ENCODE measurements at regions not wholly inside any gene's neighbourhood (a gene's known extent, or its start where the extent isn't known, plus 50 kb on each side); places are given as distances from the start of the nearest gene placed in this dataset.

DNA sequence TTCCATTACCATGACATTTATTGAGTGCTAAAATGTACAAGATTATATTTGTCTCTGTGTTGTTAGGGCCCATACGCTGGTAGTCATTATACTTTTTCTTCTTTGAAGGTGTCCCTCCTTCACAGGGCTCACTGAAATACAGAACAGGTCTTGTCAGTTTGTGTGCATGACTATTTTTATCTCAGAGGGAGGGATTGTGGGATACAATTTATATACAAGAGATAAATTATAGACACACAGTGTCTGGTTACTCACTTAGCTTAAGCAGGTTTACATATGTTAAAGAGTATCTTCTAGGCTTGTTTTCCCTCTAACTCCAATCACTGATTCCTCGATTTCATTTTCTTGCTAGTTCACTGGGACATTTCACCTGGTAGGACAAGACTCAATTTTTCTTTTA lies 143.3 kb upstream of the GUCY1A1 start:
- H3K36me3 ChIP-seq (ENCODE audit: control insufficient read depth, insufficient read depth, low read length), result no peaks in the 10 kb centered on the region
- H3K27ac ChIP-seq (ENCODE audit: low read length), result no peak overlapping the region
- WGBS (ENCODE audit: insufficient coverage, insufficient read length), result no CpG with 5 or more reads among the region's 2 CpGs
- no peaks in the 10 kb centered on the region for H3K4me1 ChIP-seq (ENCODE audit: control insufficient read depth, insufficient read depth, low read length)
- no peak for DNase-seq (ENCODE audit: low read depth, low spot score)
- no peaks in the 10 kb centered on the region for H3K9me3 ChIP-seq (ENCODE audit: control insufficient read depth, insufficient read depth, low read length)
- no peaks in the 10 kb centered on the region for H3K27me3 ChIP-seq (ENCODE audit: control insufficient read depth, insufficient read depth, low read length)
- H3K4me3 ChIP-seq (ENCODE audit: low read length), result no peak overlapping the region

DNA sequence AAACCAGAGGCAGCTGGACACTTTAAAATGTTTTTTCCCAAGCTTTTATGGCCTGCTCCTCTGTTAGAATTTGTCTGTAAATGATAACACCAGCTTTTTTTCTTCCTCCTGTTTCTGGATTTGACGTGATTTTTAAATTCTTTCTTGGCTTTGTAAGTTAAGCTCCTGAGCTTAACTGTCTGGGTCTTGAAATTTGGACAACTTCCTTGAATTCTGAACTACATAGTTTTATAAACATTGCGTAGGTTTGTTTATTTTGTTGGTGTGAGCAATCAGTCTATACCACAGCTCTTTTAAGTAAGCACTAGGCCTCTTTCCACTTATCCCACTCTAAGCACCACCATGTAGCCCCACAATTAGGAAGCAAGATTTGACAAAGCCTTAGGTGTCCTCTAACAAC lies 144.4 kb upstream of the GUCY1A1 start:
- H3K36me3 ChIP-seq (ENCODE audit: control insufficient read depth, insufficient read depth, low read length), result no peaks in the 10 kb centered on the region
- no peaks in the 10 kb centered on the region for H3K4me1 ChIP-seq (ENCODE audit: control insufficient read depth, insufficient read depth, low read length)
- no peak for DNase-seq (ENCODE audit: low read depth, low spot score)
- no peaks in the 10 kb centered on the region for H3K9me3 ChIP-seq (ENCODE audit: control insufficient read depth, insufficient read depth, low read length)
- H3K27me3 ChIP-seq (ENCODE audit: control insufficient read depth, insufficient read depth, low read length), result no peaks in the 10 kb centered on the region
- H3K4me3 ChIP-seq (ENCODE audit: low read length), result no peak overlapping the region
- no peak overlapping the region for H3K27ac ChIP-seq (ENCODE audit: low read length)
- no CpG with 5 or more reads among the region's 2 CpGs for WGBS (ENCODE audit: insufficient coverage, insufficient read length)

DNA sequence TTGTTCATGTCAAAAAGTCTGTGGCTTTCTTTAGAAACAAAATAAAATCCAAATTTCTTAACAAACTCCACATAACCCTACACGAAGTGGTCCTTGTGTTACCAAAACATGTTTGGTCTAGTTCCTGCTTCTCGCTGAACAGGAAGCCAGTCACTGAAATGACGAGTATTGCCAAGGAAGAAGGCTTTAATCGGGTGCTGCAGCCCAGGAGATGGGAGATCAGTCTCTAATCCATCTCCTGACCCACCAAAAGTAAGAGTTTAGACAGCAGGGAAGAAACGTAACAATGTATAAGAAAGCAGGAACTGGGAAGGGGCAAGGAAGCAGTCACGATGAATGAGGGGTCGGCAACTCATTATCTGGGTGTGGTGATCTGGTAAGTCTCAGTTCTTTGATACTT lies 144.6 kb upstream of the MAP9 start:
- H3K4me1 ChIP-seq (ENCODE audit: control insufficient read depth, insufficient read depth, low read length), result no peaks in the 10 kb centered on the region
- DNase-seq (ENCODE audit: low read depth, low spot score), result no peak
- no peaks in the 10 kb centered on the region for H3K36me3 ChIP-seq (ENCODE audit: control insufficient read depth, insufficient read depth, low read length)
- no peak overlapping the region for H3K4me3 ChIP-seq (ENCODE audit: low read length)
- no peak overlapping the region for H3K27ac ChIP-seq (ENCODE audit: low read length)
- no peaks in the 10 kb centered on the region for H3K27me3 ChIP-seq (ENCODE audit: control insufficient read depth, insufficient read depth, low read length)
- H3K9me3 ChIP-seq (ENCODE audit: control insufficient read depth, insufficient read depth, low read length), result no peaks in the 10 kb centered on the region
- no CpG with 5 or more reads among the region's 7 CpGs for WGBS (ENCODE audit: insufficient coverage, insufficient read length)

DNA sequence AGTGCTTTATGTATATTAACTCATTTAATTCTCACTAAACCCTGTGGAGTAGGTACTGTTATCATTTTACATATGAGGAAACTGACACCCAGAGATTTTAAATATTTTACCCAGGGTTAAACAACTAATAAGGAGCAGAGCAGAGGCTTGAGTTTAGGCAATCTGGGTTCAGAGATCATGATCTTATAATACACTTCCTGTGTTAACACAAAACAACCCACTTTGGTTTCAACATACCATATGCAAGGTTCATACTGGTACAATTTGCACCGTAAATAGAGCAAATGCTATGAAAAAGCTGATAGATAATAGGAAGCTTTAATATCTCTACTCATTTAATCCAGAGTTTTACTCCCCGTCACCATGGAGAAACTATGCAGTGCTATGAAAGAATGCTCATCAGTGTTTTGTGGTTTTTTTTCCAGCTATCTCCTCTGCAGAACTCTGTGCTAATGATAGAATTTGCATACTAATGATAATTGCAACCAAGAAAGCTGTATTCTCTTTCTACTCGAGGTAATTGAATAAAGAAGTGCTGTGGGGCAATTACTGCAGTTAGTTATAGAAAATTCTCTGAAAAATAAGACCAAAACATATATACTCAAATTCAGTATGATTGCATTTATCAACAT lies 138.8 kb upstream of the MAP9 start:
- no peaks in the 10 kb centered on the region for H3K9me3 ChIP-seq (ENCODE audit: control insufficient read depth, insufficient read depth, low read length)
- DNase-seq (ENCODE audit: low read depth, low spot score), result no peak
- H3K27ac ChIP-seq (ENCODE audit: low read length), result no peak overlapping the region
- no peaks in the 10 kb centered on the region for H3K4me1 ChIP-seq (ENCODE audit: control insufficient read depth, insufficient read depth, low read length)
- H3K4me3 ChIP-seq (ENCODE audit: low read length), result no peak overlapping the region
- no CpG with 5 or more reads among the region's 3 CpGs for WGBS (ENCODE audit: insufficient coverage, insufficient read length)
- no peaks in the 10 kb centered on the region for H3K27me3 ChIP-seq (ENCODE audit: control insufficient read depth, insufficient read depth, low read length)
- no peaks in the 10 kb centered on the region for H3K36me3 ChIP-seq (ENCODE audit: control insufficient read depth, insufficient read depth, low read length)

DNA sequence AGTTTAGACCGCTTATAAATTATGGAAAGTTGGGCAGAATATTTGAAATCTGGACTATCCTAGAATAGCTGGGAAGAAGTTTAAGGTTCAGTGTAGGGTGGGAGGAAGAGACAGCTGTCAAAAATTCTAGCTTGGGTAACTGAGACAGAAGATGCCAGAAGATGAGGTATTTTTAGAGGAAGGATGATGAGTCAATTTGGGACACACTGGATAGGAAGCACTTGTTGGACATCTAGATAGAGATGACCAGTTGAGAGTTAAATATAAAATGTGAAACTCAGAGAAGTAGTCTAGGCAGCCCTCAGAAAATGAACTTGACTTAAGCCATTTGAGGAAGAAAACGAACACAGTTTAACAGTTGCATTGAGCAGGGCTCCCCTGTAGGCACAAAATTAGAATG lies 137.9 kb upstream of the MAP9 start:
- H3K4me3 ChIP-seq (ENCODE audit: low read length), result no peak overlapping the region
- no peak overlapping the region for H3K27ac ChIP-seq (ENCODE audit: low read length)
- H3K36me3 ChIP-seq (ENCODE audit: control insufficient read depth, insufficient read depth, low read length), result no peaks in the 10 kb centered on the region
- WGBS (ENCODE audit: insufficient coverage, insufficient read length), result no CpG with 5 or more reads among the region's 2 CpGs
- H3K4me1 ChIP-seq (ENCODE audit: control insufficient read depth, insufficient read depth, low read length), result no peaks in the 10 kb centered on the region
- H3K9me3 ChIP-seq (ENCODE audit: control insufficient read depth, insufficient read depth, low read length), result no peaks in the 10 kb centered on the region
- H3K27me3 ChIP-seq (ENCODE audit: control insufficient read depth, insufficient read depth, low read length), result no peaks in the 10 kb centered on the region
- no peak for DNase-seq (ENCODE audit: low read depth, low spot score)

DNA sequence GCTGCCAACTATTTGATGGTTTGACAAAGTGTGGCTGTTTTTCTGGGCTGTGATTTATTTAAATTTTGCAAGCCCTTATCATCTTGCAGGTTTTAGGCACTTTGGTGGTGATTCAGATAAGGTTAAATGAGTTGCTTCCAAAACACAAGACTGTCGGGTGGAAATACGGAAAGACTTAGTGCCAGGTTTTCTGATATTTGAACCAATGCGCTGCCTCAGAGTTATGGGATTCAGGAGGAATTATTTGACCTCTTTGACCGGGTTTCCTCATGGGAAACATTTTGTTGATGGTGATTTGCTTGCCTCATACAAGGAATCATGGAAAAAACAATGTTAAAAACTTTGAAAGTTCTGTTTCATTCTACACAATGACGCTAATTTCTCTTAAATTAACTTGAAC lies 136.1 kb upstream of the MAP9 start:
- Histone ChIP-seq H3K36me3 (ENCODE audit: control insufficient read depth, insufficient read depth, low read length) (no peaks in the 10 kb centered on the region), H3K4me3 (ENCODE audit: low read length) (no peak overlapping the region), H3K4me1 (ENCODE audit: control insufficient read depth, insufficient read depth, low read length) (no peaks in the 10 kb centered on the region), H3K9me3 (ENCODE audit: control insufficient read depth, insufficient read depth, low read length) (no peaks in the 10 kb centered on the region), H3K27ac (ENCODE audit: low read length) (no peak overlapping the region), H3K27me3 (ENCODE audit: control insufficient read depth, insufficient read depth, low read length) (no peaks in the 10 kb centered on the region)
- DNase-seq (ENCODE audit: low read depth, low spot score), result no peak
- no CpG with 5 or more reads among the region's 5 CpGs for WGBS (ENCODE audit: insufficient coverage, insufficient read length)

DNA sequence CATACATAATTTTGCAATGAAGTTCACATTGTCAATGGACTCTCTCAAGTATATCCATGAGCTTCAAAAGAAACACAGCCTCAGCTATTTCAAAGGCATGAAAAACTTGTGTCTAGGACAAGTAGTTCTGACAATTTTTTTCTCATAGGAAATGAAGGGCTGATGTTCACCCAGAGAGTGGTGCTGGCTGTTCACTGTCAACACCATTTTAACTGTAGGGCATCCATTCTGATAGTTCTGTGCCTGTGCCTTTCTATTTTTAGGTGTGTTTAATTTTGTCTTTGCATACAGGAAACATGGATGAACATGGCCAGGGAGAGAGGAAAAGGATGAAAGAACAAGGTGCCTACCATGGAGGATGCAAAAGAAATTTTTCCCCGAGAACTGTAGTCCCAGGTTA lies 135.3 kb upstream of the MAP9 start:
- no peak overlapping the region for H3K4me3 ChIP-seq (ENCODE audit: low read length)

DNA sequence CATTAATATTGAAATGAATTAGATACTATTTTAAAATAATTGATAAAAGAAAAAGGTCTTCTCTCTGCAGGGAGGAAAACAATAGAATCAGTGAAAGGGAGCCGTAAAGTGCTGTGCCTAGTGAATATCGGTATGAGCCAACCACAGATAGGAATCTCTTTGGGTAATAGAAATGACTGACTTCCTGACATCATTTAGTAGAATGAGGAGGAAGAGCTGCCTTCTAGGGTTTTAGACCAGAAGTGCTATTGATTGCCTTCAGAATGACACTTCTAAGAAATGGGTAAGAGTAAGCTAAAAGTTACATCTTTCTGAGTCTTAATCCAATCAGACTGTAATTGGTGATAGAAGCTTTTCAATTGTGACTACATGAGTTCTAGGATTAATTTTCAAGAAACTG lies 134.0 kb upstream of the MAP9 start:
- Histone ChIP-seq H3K9me3 (ENCODE audit: control insufficient read depth, insufficient read depth, low read length) (no peaks in the 10 kb centered on the region), H3K4me3 (ENCODE audit: low read length) (no peak overlapping the region), H3K27ac (ENCODE audit: low read length) (no peak overlapping the region), H3K36me3 (ENCODE audit: control insufficient read depth, insufficient read depth, low read length) (no peaks in the 10 kb centered on the region), H3K27me3 (ENCODE audit: control insufficient read depth, insufficient read depth, low read length) (no peaks in the 10 kb centered on the region), H3K4me1 (ENCODE audit: control insufficient read depth, insufficient read depth, low read length) (peaks cover 3% of the 10 kb centered on the region; the same call in 1 of the 2 replicates)
- no peak for DNase-seq (ENCODE audit: low read depth, low spot score)
- no CpG with 5 or more reads among the region's 2 CpGs for WGBS (ENCODE audit: insufficient coverage, insufficient read length)

More for the DNA sequence above, 135.3 kb upstream of the MAP9 start:
- no peaks in the 10 kb centered on the region for H3K9me3 ChIP-seq (ENCODE audit: control insufficient read depth, insufficient read depth, low read length)
- no peaks in the 10 kb centered on the region for H3K36me3 ChIP-seq (ENCODE audit: control insufficient read depth, insufficient read depth, low read length)
- H3K4me1 ChIP-seq (ENCODE audit: control insufficient read depth, insufficient read depth, low read length), result no peaks in the 10 kb centered on the region
- H3K27ac ChIP-seq (ENCODE audit: low read length), result no peak overlapping the region
- no CpG with 5 or more reads among the region's 1 CpG for WGBS (ENCODE audit: insufficient coverage, insufficient read length)
- no peaks in the 10 kb centered on the region for H3K27me3 ChIP-seq (ENCODE audit: control insufficient read depth, insufficient read depth, low read length)
- DNase-seq (ENCODE audit: low read depth, low spot score), result no peak

DNA sequence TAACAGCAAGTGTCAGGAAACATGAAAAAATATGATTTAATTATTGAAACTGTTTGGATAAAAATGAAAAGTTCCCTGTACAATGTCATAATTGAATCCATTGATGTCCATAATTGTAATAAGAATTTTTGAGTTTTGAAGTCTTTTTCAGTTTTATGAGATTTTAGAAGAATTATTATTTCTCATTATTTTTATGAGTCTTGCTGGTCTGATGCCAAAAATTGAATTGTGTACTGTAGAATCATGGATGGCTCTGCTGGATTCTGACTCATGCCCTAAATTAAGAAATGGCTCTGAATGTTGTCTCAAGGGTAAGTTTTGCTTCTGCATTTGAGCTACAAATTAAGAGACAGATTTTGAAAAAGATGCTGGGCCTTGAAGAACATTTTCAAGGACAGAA lies 132.8 kb upstream of the MAP9 start:
- H3K27ac ChIP-seq (ENCODE audit: low read length), result no peak overlapping the region
- peaks cover 3% of the 10 kb centered on the region; the same call in 1 of the 2 replicates for H3K4me1 ChIP-seq (ENCODE audit: control insufficient read depth, insufficient read depth, low read length)
- no peaks in the 10 kb centered on the region for H3K9me3 ChIP-seq (ENCODE audit: control insufficient read depth, insufficient read depth, low read length)
- no peak overlapping the region for H3K4me3 ChIP-seq (ENCODE audit: low read length)
- no peaks in the 10 kb centered on the region for H3K27me3 ChIP-seq (ENCODE audit: control insufficient read depth, insufficient read depth, low read length)
- DNase-seq (ENCODE audit: low read depth, low spot score), result no peak
- no peaks in the 10 kb centered on the region for H3K36me3 ChIP-seq (ENCODE audit: control insufficient read depth, insufficient read depth, low read length)

DNA sequence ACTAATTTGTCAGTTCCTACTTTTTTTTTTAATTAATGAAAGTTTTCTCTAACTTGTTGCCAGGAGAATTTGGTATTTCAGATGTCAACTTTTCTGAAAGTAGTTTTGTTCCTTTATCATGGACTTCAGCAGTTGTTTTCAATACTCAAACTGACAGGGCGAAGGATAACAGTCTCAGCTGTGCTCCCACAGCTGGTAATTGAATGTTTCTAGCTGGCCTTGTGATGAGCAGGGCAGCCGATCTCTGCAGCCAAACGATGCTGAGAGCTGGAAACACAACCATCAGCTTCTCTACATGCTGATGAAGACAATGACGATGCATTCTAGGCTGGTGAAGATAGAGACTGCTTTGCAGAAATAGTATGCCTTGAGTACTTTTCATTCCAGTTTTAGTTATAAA lies 130.0 kb upstream of the MAP9 start:
- peaks cover 3% of the 10 kb centered on the region; the same call in 1 of the 2 replicates for H3K4me1 ChIP-seq (ENCODE audit: control insufficient read depth, insufficient read depth, low read length)
- no peak overlapping the region for H3K4me3 ChIP-seq (ENCODE audit: low read length)
- no peaks in the 10 kb centered on the region for H3K9me3 ChIP-seq (ENCODE audit: control insufficient read depth, insufficient read depth, low read length)
- no peaks in the 10 kb centered on the region for H3K27me3 ChIP-seq (ENCODE audit: control insufficient read depth, insufficient read depth, low read length)
- WGBS (ENCODE audit: insufficient coverage, insufficient read length), result no CpG with 5 or more reads among the region's 4 CpGs
- DNase-seq (ENCODE audit: low read depth, low spot score), result no peak
- H3K36me3 ChIP-seq (ENCODE audit: control insufficient read depth, insufficient read depth, low read length), result no peaks in the 10 kb centered on the region
- no peak overlapping the region for H3K27ac ChIP-seq (ENCODE audit: low read length)

DNA sequence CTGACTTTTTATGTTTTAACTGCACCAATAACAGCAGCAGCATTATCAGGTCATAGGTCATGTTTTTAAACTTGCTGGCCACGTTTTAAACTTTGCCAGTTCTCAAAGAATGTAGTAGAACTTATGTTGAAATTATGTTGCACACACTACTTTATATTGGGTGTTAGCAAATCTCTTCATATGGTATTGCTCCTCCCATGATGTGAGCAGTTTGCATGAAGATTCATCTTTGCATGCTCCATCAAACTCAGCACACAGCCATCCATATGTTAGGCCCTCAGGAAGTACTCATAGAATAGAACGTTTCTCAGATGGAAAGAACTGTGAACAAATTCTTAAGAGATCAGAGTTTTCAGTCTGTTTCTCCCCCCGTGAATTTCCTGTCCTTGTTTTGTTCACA lies 128.6 kb upstream of the MAP9 start:
- Histone ChIP-seq H3K4me1 (ENCODE audit: control insufficient read depth, insufficient read depth, low read length) (peaks cover 3% of the 10 kb centered on the region; the same call in 1 of the 2 replicates), H3K4me3 (ENCODE audit: low read length) (no peak overlapping the region), H3K36me3 (ENCODE audit: control insufficient read depth, insufficient read depth, low read length) (no peaks in the 10 kb centered on the region), H3K27me3 (ENCODE audit: control insufficient read depth, insufficient read depth, low read length) (no peaks in the 10 kb centered on the region), H3K27ac (ENCODE audit: low read length) (no peak overlapping the region), H3K9me3 (ENCODE audit: control insufficient read depth, insufficient read depth, low read length) (no peaks in the 10 kb centered on the region)
- DNase-seq (ENCODE audit: low read depth, low spot score), result no peak
- WGBS (ENCODE audit: insufficient coverage, insufficient read length), result no CpG with 5 or more reads among the region's 3 CpGs
